GM12878 (cell line): ENCODE measurements at regions not wholly inside any gene's neighbourhood (a gene's known extent, or its start where the extent isn't known, plus 50 kb on each side); places are given as distances from the start of the nearest gene placed in this dataset.

Source experiments
- ATAC-seq: fragments of 200-7000 bp; cut with Tn5 transposase; 3 replicates; pipeline ENCODE4 v1.9.1; 2020; ENCODE audit warnings: mild to moderate bottlenecking, moderate library complexity
- BruUV-seq: library from RNA; stranded (reverse); fragments of 400-500 nt; replicated peaks from 2 replicates; lab custom pipeline; 2021; lab: Mats Ljungman, UMichigan
- CTCF ChIA-PET: fragments of 300-600 bp; sonication (Branson Sonifier 250); formaldehyde crosslinking; extraction: SDS; loops from one replicate; lab custom pipeline; 2021; ENCODE audit warnings: inconsistent platforms; lab: Yijun Ruan, JAX
- POLR2A ChIA-PET: fragments of 350-600 bp; formaldehyde crosslinking; extraction: SDS; loops from one replicate; lab custom pipeline; 2021; ENCODE audit warnings: inconsistent platforms; lab: Charles Lee
- RAD21 ChIA-PET: fragments of 300-600 bp; sonication (Branson Sonifier 250); formaldehyde crosslinking; loops from one replicate; lab custom pipeline; 2023; ENCODE audit warnings: antibody characterized with exemption; ENCODE audit not compliant: unreplicated experiment; lab: Charles Lee
- SMC1A ChIA-PET: fragments of 300-600 bp; sonication (Branson Sonifier 250); formaldehyde crosslinking; loops from one replicate; lab custom pipeline; 2023; ENCODE audit not compliant: unreplicated experiment, uncharacterized antibody; lab: Charles Lee
- DNase-seq: peaks from one replicate; pipeline ENCODE4 v3.0.0-alpha.2; 2011; ENCODE audit warnings: low read depth, low spot score
- FAIRE-seq: peaks from 3 replicates; lab custom pipeline; 2011; peaks lifted over from hg19 to GRCh38; lab: Jason Lieb, UNC
- H2AFZ ChIP-seq: 2 replicates; pipeline ENCODE4 v1.6.0; 2011; ENCODE audit warnings: low read depth, low read length, control low read depth; ENCODE audit not compliant: control insufficient read depth
- H3K27ac ChIP-seq: 2 replicates; pipeline ENCODE4 v1.5.1; 2011; ENCODE audit warnings: control low read depth; ENCODE audit not compliant: control insufficient read depth, insufficient read depth
- H3K27me3 ChIP-seq, 2 experiments: replicated peaks in 1 of 2; 2 replicates each; pipeline versions ENCODE4 v1.6.0 to v1.6.1; 2011; ENCODE audit warnings: low read length in 1 of 2; ENCODE audit not compliant: control insufficient read depth in 2 of 2, insufficient read depth in 2 of 2
- H3K36me3 ChIP-seq, 2 experiments: 2 replicates each; pipeline ENCODE4 v1.5.1; 2011; ENCODE audit warnings: low read length in 1 of 2; ENCODE audit not compliant: control insufficient read depth in 2 of 2, insufficient read depth in 2 of 2
- H3K4me1 ChIP-seq: 2 replicates; pipeline ENCODE4 v1.6.1; 2011; ENCODE audit warnings: mild to moderate bottlenecking, low read length, moderate library complexity, mixed read lengths; ENCODE audit not compliant: control insufficient read depth, insufficient read depth
- H3K4me2 ChIP-seq: 2 replicates; pipeline ENCODE4 v1.6.0; 2011; ENCODE audit warnings: control low read depth; ENCODE audit not compliant: control insufficient read depth, insufficient read depth
- H3K4me3 ChIP-seq: fragments of 200-600 bp; sonication (generic); 2 replicates; pipeline ENCODE4 v1.5.1; 2016
- H3K79me2 ChIP-seq: 2 replicates; pipeline ENCODE4 v1.6.0; 2011; ENCODE audit warnings: low read length; ENCODE audit not compliant: control insufficient read depth, insufficient read depth
- H3K9ac ChIP-seq: 2 replicates; pipeline ENCODE4 v1.8.0; 2011; ENCODE audit warnings: low read length, control low read depth, mixed read lengths; ENCODE audit not compliant: control insufficient read depth, insufficient read depth
- H3K9me3 ChIP-seq: replicated peaks from 3 replicates; pipeline ENCODE4 v1.5.1; 2011; ENCODE audit warnings: mild to moderate bottlenecking, low read length; ENCODE audit not compliant: control insufficient read depth, insufficient read depth
- H4K20me1 ChIP-seq: 2 replicates; pipeline ENCODE4 v1.6.0; 2011; ENCODE audit not compliant: control insufficient read depth, insufficient read depth
- REST ChIP-seq: IDR thresholded peaks from 2 replicates; pipeline ENCODE4 v1.6.1; 2012; ENCODE audit warnings: mild to moderate bottlenecking, low read depth, low read length
- SUPT20H ChIP-seq: IDR thresholded peaks from 2 replicates; pipeline ENCODE4 v1.6.1; 2011; ENCODE audit warnings: low read depth, mild to moderate bottlenecking, low read length, moderate library complexity, borderline replicate concordance; ENCODE audit not compliant: control insufficient read depth
- TARDBP ChIP-seq: IDR thresholded peaks from 2 replicates; pipeline ENCODE4 v1.6.1; 2016; ENCODE audit warnings: borderline replicate concordance
- TCF7 ChIP-seq: IDR thresholded peaks from 2 replicates; pipeline ENCODE4 v1.6.1; 2014; ENCODE audit warnings: antibody characterized with exemption, borderline replicate concordance
- ZNF207 ChIP-seq: fragments of 450-650 bp; IDR thresholded peaks from 2 replicates; pipeline ENCODE4 v1.6.1; 2014; ENCODE audit warnings: antibody characterized with exemption, mild to moderate bottlenecking, borderline replicate concordance
- ZZZ3 ChIP-seq: IDR thresholded peaks from 2 replicates; pipeline ENCODE4 v1.6.1; 2011; ENCODE audit warnings: low read depth; ENCODE audit not compliant: control insufficient read depth, insufficient read length
- in situ Hi-C: fragments of 300-500 bp; cut with MboI; formaldehyde crosslinking; loops from 9 replicates; pipeline ENCODE4 v1.14.3; 2018; ENCODE audit warnings: mixed read lengths
- intact Hi-C: fragments of 100-400 bp; cut with micrococcal nuclease; formaldehyde crosslinking; loops from one replicate; pipeline ENCODE4 v1.14.2; 2022; ENCODE audit not compliant: unreplicated experiment
- TF ChIP-seq, protein P1 (sequence below): fragments of 450-650 bp; IDR thresholded peaks from 2 replicates; pipeline ENCODE4 v1.6.1; 2018; ENCODE audit warnings: borderline replicate concordance, mild to moderate bottlenecking; ENCODE audit not compliant: partially characterized antibody
- TF ChIP-seq, protein P2 (sequence below): fragments of 450-650 bp; conservative IDR thresholded peaks from 2 replicates; pipeline ENCODE4 v1.6.1; 2017; ENCODE audit warnings: mild to moderate bottlenecking, moderate library complexity
- TF ChIP-seq, protein P3 (sequence below): fragments of 450-650 bp; IDR thresholded peaks from 2 replicates; pipeline ENCODE4 v1.6.1; 2017; ENCODE audit warnings: mild to moderate bottlenecking, moderate library complexity

GRCh38 chr2:198953328-198953727 lies 504.4 kb downstream of the SATB2 start (continued):
- TF ChIP-seq SUPT20H (no peak), ZNF207 (no peak)

DNA sequence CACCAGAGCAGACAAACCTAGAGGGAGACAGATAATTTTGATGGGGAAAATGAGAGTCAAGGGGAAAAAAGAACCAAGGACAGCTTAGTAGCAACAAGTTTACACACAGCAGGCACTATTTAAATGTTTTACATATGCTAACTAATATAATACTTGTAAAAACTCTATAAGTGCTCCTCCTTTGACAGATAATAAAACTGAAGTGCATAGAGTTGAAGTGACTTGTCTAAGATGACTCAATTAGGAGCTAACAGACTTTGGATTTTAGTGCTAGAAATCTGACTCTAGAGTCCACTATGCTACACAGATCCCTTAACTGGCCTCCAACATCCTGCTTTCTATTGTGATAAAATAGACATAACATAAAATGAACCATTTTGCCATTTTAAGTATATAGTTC lies 506.9 kb downstream of the SATB2 start:
- H3K9me3 ChIP-seq = no peaks in the 10 kb centered on the region; the same call in 2 of the 3 replicates
- SMC1A ChIA-PET = no interaction called here
- no peak overlapping the region for H3K9ac ChIP-seq
- POLR2A ChIA-PET = no interaction called here
- H3K4me2 ChIP-seq = no peak overlapping the region
- CTCF ChIA-PET = no interaction called here
- no peaks in the 10 kb centered on the region for H3K36me3 ChIP-seq
- no peaks in the 10 kb centered on the region for H3K79me2 ChIP-seq
- H3K27ac ChIP-seq = no peak overlapping the region
- RAD21 ChIA-PET = no interaction called here
- intact Hi-C loops = no loop called here
- no peak for FAIRE-seq
- in situ Hi-C loops = no loop called here
- no peak for DNase-seq
- H3K4me3 ChIP-seq = no peak overlapping the region
- H2AFZ ChIP-seq = no peak overlapping the region
- no peaks in the 10 kb centered on the region for H4K20me1 ChIP-seq
- no TSS peak for BruUV-seq
- no peaks in the 10 kb centered on the region for H3K27me3 ChIP-seq
- no peak for ATAC-seq
- H3K4me1 ChIP-seq = no peaks in the 10 kb centered on the region
- TF ChIP-seq, protein P1, sequence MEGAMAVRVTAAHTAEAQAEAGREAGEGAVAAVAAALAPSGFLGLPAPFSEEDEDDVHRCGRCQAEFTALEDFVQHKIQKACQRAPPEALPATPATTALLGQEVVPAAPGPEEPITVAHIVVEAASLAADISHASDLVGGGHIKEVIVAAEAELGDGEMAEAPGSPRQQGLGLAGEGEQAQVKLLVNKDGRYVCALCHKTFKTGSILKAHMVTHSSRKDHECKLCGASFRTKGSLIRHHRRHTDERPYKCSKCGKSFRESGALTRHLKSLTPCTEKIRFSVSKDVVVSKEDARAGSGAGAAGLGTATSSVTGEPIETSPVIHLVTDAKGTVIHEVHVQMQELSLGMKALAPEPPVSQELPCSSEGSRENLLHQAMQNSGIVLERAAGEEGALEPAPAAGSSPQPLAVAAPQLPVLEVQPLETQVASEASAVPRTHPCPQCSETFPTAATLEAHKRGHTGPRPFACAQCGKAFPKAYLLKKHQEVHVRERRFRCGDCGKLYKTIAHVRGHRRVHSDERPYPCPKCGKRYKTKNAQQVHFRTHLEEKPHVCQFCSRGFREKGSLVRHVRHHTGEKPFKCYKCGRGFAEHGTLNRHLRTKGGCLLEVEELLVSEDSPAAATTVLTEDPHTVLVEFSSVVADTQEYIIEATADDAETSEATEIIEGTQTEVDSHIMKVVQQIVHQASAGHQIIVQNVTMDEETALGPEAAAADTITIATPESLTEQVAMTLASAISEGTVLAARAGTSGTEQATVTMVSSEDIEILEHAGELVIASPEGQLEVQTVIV = no peak
- no peak for TF ChIP-seq ZZZ3
- TF ChIP-seq, protein P2, sequence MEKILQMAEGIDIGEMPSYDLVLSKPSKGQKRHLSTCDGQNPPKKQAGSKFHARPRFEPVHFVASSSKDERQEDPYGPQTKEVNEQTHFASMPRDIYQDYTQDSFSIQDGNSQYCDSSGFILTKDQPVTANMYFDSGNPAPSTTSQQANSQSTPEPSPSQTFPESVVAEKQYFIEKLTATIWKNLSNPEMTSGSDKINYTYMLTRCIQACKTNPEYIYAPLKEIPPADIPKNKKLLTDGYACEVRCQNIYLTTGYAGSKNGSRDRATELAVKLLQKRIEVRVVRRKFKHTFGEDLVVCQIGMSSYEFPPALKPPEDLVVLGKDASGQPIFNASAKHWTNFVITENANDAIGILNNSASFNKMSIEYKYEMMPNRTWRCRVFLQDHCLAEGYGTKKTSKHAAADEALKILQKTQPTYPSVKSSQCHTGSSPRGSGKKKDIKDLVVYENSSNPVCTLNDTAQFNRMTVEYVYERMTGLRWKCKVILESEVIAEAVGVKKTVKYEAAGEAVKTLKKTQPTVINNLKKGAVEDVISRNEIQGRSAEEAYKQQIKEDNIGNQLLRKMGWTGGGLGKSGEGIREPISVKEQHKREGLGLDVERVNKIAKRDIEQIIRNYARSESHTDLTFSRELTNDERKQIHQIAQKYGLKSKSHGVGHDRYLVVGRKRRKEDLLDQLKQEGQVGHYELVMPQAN = no peak
- no peak for TF ChIP-seq TCF7
- TF ChIP-seq, protein P3, sequence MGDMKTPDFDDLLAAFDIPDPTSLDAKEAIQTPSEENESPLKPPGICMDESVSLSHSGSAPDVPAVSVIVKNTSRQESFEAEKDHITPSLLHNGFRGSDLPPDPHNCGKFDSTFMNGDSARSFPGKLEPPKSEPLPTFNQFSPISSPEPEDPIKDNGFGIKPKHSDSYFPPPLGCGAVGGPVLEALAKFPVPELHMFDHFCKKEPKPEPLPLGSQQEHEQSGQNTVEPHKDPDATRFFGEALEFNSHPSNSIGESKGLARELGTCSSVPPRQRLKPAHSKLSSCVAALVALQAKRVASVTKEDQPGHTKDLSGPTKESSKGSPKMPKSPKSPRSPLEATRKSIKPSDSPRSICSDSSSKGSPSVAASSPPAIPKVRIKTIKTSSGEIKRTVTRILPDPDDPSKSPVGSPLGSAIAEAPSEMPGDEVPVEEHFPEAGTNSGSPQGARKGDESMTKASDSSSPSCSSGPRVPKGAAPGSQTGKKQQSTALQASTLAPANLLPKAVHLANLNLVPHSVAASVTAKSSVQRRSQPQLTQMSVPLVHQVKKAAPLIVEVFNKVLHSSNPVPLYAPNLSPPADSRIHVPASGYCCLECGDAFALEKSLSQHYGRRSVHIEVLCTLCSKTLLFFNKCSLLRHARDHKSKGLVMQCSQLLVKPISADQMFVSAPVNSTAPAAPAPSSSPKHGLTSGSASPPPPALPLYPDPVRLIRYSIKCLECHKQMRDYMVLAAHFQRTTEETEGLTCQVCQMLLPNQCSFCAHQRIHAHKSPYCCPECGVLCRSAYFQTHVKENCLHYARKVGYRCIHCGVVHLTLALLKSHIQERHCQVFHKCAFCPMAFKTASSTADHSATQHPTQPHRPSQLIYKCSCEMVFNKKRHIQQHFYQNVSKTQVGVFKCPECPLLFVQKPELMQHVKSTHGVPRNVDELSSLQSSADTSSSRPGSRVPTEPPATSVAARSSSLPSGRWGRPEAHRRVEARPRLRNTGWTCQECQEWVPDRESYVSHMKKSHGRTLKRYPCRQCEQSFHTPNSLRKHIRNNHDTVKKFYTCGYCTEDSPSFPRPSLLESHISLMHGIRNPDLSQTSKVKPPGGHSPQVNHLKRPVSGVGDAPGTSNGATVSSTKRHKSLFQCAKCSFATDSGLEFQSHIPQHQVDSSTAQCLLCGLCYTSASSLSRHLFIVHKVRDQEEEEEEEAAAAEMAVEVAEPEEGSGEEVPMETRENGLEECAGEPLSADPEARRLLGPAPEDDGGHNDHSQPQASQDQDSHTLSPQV = no peak
- no peak for TF ChIP-seq REST
- TF ChIP-seq TARDBP = no peak
